Mammary epithelial cell (primary cell): ENCODE measurements at regions not wholly inside any gene's neighbourhood (a gene's known extent, or its start where the extent isn't known, plus 50 kb on each side); places are given as distances from the start of the nearest gene placed in this dataset.

Source experiments
- CTCF ChIP-seq, 2 donors: IDR thresholded peaks in 1 of 2; conservative IDR thresholded peaks in 1 of 2; 2 replicates each; pipeline ENCODE4 v1.5.1; 2011 to 2012; ENCODE audit warnings: inconsistent platforms in 2 of 2, low read length in 2 of 2, mild to moderate bottlenecking in 2 of 2, control low read depth in 1 of 2, low read depth in 1 of 2; ENCODE audit not compliant: insufficient read depth in 1 of 2; ENCODE audit errors: extremely low read depth in 1 of 2
- EZH2 ChIP-seq: IDR thresholded peaks from 2 replicates; pipeline ENCODE4 v1.6.1; 2012; ENCODE audit warnings: low read length, inconsistent platforms, borderline replicate concordance

GRCh38 chr14:51431741-51432140 is 191.7 kb downstream of the TMX1 start:
- TF ChIP-seq CTCF (conservative IDR thresholded peaks at IDR 0.05 in 1 of 2, IDR thresholded peaks at IDR 0.05 in 1 of 2; ENCODE audit: extremely low read depth in 1 of 2, insufficient read depth in 1 of 2, low read depth in 1 of 2, low read length in 2 of 2): no peak
- no peak for TF ChIP-seq EZH2
